SIG-M5 treated with dmso at 0.1 percent for 504 hours (cell line): ENCODE measurements at regions not wholly inside any gene's neighbourhood (a gene's known extent, or its start where the extent isn't known, plus 50 kb on each side); places are given as distances from the start of the nearest gene placed in this dataset.
"Not testable (repeated sequence)": the region's sequence is repeated elsewhere in the genome, so short reads cannot be mapped to it uniquely, and the experiment has no call there.

ENCODE experiments used
- DNase-seq: peaks from one replicate; lab custom pipeline; 2025; ENCODE audit not compliant: unreplicated experiment; lab: John Stamatoyannopoulos, UW

- DNase-seq: no peak
Observed at GRCh38 chr16:60074378-60074777, 1340.3 kb upstream of the GOT2 start.

GRCh38 chr16:60073376-60073775 is 1339.3 kb upstream of the GOT2 start:
- no peak for DNase-seq

- DNase-seq: no peak
Observed at GRCh38 chr16:60064026-60064425, 1329.9 kb upstream of the GOT2 start.

GRCh38 chr16:60061396-60061795 is 1327.3 kb upstream of the GOT2 start:
- DNase-seq: no peak

DNA sequence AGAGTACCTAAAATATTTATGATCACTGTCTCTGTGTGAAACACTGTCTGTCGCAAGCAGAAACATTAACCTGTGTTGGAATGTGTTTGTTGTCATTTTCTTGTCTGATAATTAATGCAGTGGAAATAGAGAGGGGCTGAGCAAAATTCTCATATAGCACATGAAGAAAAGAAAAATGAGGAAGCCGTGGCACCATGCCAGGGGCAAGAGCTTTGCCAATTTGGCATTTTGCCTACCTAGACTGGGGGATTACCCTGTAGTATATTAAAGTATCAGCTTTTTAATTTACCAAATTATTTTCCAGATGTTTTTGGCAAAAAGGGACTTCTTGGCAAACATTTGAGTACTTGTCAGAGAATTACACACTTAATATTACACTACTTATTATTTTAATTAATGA is 1326.6 kb upstream of the GOT2 start:
- no peak for DNase-seq

GRCh38 chr16:60059141-60059540 is 1325.0 kb upstream of the GOT2 start:
- DNase-seq: no peak

- DNase-seq: no peak
Observed at GRCh38 chr16:60041671-60042070, 1307.6 kb upstream of the GOT2 start.

DNA sequence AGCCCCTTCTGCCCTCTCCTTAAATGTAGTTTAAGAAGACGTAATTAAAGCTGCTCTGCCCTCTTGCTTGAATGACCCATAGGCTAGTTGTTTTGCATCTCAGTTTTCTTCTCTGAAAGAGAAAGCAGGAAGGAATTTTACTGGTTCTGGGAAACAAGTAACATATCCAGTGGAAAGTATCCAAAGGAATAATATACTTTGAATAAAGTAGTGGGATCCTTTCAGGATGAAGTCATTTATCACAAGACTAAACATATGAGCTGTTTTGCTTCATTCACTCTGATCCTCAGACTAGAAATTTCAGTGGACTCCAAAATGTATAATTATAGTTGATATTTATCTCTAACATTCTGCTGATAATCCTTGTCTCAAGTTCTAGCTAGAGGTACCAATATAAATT is 1297.6 kb upstream of the GOT2 start:
- DNase-seq: no peak

DNA sequence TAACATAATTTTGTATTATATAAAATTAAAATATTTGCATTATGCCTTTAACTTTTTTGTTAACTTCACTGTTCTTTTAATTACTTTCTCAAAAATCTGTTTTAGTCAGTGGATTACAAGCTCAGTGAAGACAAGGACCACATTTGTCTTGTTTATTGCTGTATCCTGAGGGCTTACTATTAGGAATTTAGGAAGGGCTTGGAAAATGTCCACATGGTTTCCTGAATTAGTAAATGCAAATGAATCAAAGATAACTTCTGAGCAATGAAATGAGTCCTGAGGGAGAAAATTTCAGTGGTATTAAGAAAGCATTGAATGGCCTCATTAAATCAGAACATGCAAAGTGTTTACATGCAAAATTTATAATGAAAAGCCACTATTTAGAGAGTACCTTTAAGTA is 1293.2 kb upstream of the GOT2 start:
- no peak for DNase-seq

GRCh38 chr16:60013076-60013475 is 1279.0 kb upstream of the GOT2 start:
- DNase-seq: no peak

DNA sequence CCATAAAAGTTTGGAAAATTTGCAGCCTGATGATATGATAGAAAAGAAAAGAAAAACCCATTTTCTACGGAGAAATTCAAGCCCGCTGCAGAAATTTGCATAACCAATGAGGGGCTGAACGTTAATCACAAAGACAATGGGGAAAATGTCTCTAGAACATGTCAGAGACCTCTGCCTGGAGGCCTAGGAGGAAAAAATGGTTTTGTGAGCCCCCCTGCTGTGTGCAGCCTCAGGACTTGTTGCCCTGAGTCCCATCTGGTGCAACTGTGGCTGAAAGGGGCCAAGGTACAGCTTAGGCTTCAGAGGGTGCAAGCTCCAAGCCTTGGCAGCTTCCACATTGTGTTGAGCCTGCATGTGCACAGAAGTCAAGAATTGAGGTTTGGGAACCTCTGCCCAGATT is 1267.4 kb upstream of the GOT2 start:
- DNase-seq: no peak

GRCh38 chr16:59997706-59998105 is 1263.6 kb upstream of the GOT2 start:
- DNase-seq: no peak

DNA sequence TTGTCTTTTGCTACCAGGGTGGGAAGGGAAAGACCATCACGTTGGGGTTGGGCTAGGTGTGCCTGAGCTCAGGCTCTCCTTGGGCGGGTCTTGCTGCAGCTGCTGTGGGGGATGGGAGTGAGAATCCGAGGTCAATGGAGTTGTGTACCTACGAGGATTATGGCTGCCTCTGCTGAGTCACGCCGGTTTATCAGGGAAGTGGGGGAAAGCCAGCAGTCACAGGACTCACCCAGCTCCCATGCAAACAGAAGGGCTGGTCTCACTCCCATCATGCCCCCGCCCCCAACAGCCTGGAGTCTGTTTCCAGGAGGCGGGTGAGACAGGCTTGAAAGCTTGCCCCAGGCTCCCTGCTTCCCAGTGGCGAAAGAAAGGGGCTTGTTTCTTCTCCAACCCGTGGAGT is 1259.0 kb upstream of the GOT2 start:
- DNase-seq: no peak

- DNase-seq: no peak
Observed at GRCh38 chr16:59991171-59991570, 1257.1 kb upstream of the GOT2 start.

- DNase-seq: no peak
Observed at GRCh38 chr16:59988591-59988990, 1254.5 kb upstream of the GOT2 start.

DNA sequence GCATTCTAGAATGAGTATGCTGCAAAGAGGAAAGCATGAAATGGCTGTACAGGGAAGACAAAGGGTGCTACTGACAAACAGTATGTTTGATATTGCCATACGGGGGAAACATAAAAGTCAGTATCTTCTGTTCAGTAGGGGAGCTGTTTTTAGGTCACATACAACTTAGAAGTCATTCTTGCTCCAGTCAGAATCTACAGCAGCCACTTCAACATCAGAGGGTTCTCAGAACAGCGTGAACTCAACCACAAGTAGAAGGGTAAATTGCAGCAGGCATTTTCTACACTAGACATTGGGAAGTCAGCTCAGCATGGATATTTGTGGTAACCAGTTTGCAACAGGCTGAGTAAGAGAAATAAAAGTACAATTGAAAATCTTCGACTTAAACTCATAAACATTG is 1241.8 kb upstream of the GOT2 start:
- no peak for DNase-seq

- no peak for DNase-seq
Observed at GRCh38 chr16:59973966-59974365, 1239.8 kb upstream of the GOT2 start.

DNA sequence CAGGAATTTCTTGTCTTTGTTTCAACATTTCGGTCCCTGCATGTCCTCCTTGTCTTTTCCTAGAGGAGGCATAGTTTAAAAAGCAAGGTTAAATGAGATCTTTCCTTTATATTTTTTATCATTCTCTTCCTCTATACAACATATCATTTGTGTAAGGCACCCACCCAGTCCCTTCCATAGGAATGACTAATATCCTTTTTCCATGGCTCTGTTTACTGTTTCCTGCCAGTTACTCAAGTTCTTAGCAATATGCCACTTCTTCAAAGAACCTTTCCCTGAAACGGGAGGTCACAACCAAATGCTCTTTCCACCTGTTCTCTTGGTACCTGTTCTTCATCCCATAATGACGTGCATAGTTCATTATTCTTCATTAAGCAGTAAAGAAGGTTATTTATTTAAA is 1237.1 kb upstream of the GOT2 start:
- DNase-seq: no peak

DNA sequence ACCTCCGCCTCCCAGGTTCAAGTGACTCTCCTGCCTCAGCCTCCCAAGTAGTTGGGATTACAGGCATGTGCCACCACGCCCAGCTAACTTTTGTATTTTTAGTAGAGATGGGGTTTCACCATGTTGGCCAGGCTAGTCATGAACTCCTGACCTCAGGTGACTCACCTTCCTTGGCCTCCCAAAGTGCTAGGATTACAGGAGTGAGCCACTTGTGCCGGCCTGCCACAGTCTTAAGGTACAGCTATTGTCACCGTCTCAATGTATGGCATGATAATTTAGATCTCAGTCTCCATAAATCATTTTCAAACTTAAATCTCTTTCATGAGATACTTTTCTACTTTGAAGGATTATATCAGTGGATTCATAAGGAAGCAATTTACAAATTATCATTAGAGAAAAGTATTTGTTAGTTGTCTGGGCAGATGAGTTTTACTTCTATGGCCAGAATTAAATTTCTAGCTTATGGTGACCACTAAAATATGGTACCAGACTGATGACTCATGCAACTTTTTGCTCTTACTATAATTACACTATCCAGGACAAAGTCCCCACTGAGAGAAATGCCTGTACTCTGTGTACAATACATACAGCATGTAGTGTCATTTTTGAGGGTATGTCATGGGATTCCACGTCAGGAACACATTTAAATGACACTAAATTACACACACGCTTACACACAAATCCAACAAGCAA is 1230.3 kb upstream of the GOT2 start:
- DNase-seq: no peak

GRCh38 chr16:59959311-59959710 is 1225.2 kb upstream of the GOT2 start:
- DNase-seq: no peak

- DNase-seq: no peak
Observed at GRCh38 chr16:59950431-59950830, 1216.3 kb upstream of the GOT2 start.

DNA sequence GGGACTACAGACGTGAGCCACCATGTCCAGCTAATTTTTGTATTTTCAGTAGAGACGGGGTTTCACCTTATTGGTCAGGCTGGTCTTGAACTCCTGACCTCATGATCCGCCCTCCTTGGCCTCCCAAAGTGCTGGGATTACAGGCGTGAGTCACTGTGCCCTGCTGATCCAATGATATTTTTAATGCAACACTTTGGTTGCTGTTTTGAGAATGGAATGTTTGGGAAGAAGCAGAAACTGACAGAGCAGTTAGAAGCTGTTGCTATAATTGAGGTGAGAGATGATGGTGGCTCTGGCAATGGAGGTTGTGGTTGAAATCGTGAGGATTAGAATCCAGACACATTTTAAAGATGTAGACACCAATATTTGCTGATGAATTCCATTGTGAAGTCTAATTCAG is 1209.9 kb upstream of the GOT2 start:
- DNase-seq: not testable (repeated sequence)

DNA sequence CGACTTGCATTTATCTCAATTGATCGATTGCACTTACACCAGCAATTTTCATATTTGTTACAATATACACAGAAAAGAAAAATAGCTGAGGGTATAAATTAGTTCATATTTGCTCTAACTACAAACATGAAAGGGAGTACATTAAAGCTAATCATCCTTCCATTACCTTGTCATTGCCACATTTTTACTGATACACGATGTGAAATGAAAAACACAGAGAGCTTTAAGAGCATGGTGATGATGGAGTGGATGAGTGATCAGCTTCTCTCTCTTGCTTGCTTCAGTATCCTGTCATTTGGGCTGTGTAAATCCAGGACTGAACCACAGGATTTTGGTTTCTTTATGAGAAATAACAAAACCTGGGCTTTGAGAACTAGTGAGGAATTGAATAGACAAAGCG is 1207.5 kb upstream of the GOT2 start:
- DNase-seq: no peak

- no peak for DNase-seq
Observed at GRCh38 chr16:59920054-59920453, 1185.9 kb upstream of the GOT2 start.
